ENCODE measurements at regions not wholly inside any gene's neighbourhood (a gene's known extent, or its start where the extent isn't known, plus 50 kb on each side); places are given as distances from the start of the nearest gene placed in this dataset.

GRCh38 chr13:109976206-109976997, 190.0 kb upstream of the IRS2 start:
- TF ChIP-seq, protein P1, sequence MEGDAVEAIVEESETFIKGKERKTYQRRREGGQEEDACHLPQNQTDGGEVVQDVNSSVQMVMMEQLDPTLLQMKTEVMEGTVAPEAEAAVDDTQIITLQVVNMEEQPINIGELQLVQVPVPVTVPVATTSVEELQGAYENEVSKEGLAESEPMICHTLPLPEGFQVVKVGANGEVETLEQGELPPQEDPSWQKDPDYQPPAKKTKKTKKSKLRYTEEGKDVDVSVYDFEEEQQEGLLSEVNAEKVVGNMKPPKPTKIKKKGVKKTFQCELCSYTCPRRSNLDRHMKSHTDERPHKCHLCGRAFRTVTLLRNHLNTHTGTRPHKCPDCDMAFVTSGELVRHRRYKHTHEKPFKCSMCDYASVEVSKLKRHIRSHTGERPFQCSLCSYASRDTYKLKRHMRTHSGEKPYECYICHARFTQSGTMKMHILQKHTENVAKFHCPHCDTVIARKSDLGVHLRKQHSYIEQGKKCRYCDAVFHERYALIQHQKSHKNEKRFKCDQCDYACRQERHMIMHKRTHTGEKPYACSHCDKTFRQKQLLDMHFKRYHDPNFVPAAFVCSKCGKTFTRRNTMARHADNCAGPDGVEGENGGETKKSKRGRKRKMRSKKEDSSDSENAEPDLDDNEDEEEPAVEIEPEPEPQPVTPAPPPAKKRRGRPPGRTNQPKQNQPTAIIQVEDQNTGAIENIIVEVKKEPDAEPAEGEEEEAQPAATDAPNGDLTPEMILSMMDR (IDR thresholded peaks at IDR 0.05): no peak

GRCh38 chr13:109974354-109974753, 188.0 kb upstream of the IRS2 start:
- Histone ChIP-seq H3K27me3 (no peaks in the 10 kb centered on the region), H3K4me1 (no peaks in the 10 kb centered on the region), H3K27ac (no peak overlapping the region), H3K4me3 (no peak overlapping the region), H3K9me3 (no peaks in the 10 kb centered on the region), H3K9ac (ENCODE audit: low read depth in 2 of 2, low read length in 2 of 2) (no peak overlapping the region), H3K36me3 (no peaks in the 10 kb centered on the region)
- TF ChIP-seq, protein P1 (IDR thresholded peaks at IDR 0.05): no peak
- intact Hi-C loops (cut with DNase I): no loop called here
- no peak for DNase-seq

More at GRCh38 chr13:109976206-109976997, 190.0 kb upstream of the IRS2 start:
- Histone ChIP-seq H3K4me3 (no peak overlapping the region), H3K36me3 (no peaks in the 10 kb centered on the region), H3K27ac (no peak overlapping the region), H3K9ac (ENCODE audit: low read depth in 2 of 2, low read length in 2 of 2) (no peak overlapping the region), H3K4me1 (no peaks in the 10 kb centered on the region), H3K9me3 (no peaks in the 10 kb centered on the region), H3K27me3 (no peaks in the 10 kb centered on the region)
- no peak for DNase-seq
- intact Hi-C loops (cut with DNase I): no loop called here

- H3K27ac ChIP-seq: no peak overlapping the region
- intact Hi-C loops (cut with DNase I): no loop called here
- no peak overlapping the region for H3K4me3 ChIP-seq
- H3K27me3 ChIP-seq: no peaks in the 10 kb centered on the region
- H3K4me1 ChIP-seq: no peaks in the 10 kb centered on the region
- no peak for DNase-seq
- TF ChIP-seq, protein P1 (IDR thresholded peaks at IDR 0.05): no peak
- no peak overlapping the region for H3K9ac ChIP-seq (ENCODE audit: low read depth in 2 of 2, low read length in 2 of 2)
- H3K36me3 ChIP-seq: no peaks in the 10 kb centered on the region
- no peaks in the 10 kb centered on the region for H3K9me3 ChIP-seq
These were observed 186.9 kb upstream of the IRS2 start for GRCh38 chr13:109973279-109973678.

DNA sequence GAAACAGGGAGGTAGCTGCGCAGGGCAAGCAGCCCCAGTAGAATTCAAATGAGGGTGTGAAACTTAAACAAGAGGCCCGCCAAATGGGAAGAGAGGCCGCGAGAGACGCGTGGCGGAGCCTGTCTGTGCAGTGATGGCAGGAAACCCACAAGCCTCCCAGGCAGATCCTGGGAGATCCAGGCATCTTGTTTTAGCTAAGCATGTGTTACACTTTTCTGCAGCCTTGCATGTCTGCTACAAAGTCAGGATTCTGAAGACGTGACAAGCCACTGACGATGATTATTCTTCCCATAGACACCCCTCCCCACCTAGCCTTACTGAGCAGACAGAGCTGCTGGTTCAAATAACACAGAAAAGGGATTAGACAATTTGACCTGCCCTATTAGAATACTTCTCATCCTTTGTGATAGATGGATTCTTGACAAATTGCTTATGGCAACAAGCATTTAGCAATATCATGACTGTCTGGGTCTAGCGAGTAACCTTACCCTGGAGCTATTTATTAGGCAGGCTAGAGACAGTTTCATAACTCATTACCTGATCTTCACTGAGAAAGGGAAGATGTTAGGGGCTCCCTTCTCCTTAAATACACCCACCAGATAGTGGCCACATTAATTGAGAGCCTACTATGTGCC, 185.2 kb upstream of the IRS2 start:
- Histone ChIP-seq H3K4me3 (no peak overlapping the region), H3K9ac (ENCODE audit: low read depth in 2 of 2, low read length in 2 of 2) (no peak overlapping the region), H3K27me3 (no peaks in the 10 kb centered on the region), H3K9me3 (no peaks in the 10 kb centered on the region), H3K36me3 (no peaks in the 10 kb centered on the region), H3K27ac (no peak overlapping the region), H3K4me1 (no peaks in the 10 kb centered on the region)
- DNase-seq: no peak
- intact Hi-C loops (cut with DNase I): no loop called here
- TF ChIP-seq, protein P1 (IDR thresholded peaks at IDR 0.05): no peak

GRCh38 chr13:109971006-109971405, 184.6 kb upstream of the IRS2 start:
- Histone ChIP-seq H3K36me3 (no peaks in the 10 kb centered on the region), H3K27me3 (no peaks in the 10 kb centered on the region), H3K4me1 (no peaks in the 10 kb centered on the region), H3K27ac (no peak overlapping the region), H3K9me3 (no peaks in the 10 kb centered on the region), H3K4me3 (no peak overlapping the region), H3K9ac (ENCODE audit: low read depth in 2 of 2, low read length in 2 of 2) (no peak overlapping the region)
- intact Hi-C loops (cut with DNase I): no loop called here
- DNase-seq: no peak
- TF ChIP-seq, protein P1 (IDR thresholded peaks at IDR 0.05): no peak
